Right kidney (tissue), 1 donor: ENCODE measurements at regions not wholly inside any gene's neighbourhood (a gene's known extent, or its start where the extent isn't known, plus 50 kb on each side); places are given as distances from the start of the nearest gene placed in this dataset.

Source experiments
- DNase-seq: peaks from one replicate; pipeline ENCODE4 v3.0.0-alpha.2; 2016

DNA sequence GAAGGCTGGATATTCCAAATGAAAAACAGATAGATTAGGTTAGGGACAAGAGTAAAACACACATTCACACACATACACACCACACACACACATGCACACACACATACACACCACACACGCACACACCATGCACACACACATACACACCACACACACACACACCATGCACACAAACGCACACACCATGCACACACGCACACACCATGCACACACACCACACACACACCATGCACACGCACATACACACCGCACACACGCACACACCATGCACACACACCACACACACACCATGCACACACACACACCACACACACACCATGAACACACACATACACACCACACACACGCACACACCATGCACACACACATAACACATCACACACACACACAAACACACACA, 203.7 kb upstream of the ZFHX3 start:
- no peak for DNase-seq

DNA sequence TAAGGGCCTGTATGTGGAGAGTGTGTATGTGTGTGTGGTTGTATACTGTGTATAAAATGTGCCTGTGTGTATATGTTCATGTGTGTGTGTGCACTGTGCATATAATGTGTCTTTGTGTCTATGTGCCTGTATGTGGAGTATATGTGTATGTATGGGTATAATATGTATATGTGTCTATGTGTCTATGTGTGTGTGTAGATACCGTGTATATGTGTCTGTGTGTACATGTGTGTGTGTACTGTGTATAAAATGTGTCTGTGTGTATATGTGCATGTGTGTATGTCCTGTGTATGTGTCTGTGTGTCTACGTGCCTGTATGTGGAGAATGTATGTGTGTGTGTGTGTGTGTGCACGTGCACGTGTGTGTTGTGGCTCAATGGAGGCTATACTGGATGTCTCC, 200.4 kb upstream of the ZFHX3 start:
- no peak for DNase-seq

DNA sequence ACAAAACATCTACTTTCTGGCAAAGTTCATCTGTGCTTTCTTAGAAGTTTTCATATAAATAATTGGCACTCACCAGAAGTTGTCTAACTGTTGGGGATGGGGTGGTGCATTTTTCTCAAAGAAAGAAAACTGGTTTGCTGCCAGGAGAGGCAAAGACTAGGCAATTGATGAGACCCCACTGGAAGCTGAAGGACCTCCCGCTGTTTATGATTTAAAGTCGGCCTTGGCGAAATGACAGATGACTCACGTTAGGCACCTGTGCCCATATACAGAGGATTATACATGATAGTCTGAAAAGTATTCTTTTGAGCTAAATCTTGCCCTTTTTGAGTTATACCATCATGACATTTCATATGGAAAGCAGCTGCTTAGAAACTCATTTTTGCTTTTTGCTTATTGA, 193.0 kb upstream of the ZFHX3 start:
- no peak for DNase-seq

GRCh38 chr16:73237601-73238000, 189.7 kb upstream of the ZFHX3 start:
- DNase-seq, result no peak

DNA sequence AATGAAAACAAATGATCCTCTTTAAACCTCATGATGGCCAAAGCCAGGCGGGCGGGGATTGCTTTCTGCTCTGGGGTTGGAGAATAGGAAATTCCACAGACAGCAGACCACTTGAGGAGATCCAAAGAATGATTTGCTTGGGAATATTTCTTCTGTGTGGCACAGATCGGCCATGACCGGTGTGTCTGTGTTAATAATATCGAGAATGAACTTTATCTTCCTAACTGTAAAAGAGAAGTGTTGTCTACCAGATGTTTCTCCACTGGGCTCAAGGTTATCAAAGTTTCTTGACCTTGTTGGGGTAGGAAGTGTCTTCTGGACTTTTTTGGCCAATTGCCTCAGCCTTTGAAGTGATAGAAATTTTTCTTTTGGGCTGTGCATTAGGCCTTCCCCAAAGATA, 186.6 kb upstream of the ZFHX3 start:
- DNase-seq, result no peak

DNA sequence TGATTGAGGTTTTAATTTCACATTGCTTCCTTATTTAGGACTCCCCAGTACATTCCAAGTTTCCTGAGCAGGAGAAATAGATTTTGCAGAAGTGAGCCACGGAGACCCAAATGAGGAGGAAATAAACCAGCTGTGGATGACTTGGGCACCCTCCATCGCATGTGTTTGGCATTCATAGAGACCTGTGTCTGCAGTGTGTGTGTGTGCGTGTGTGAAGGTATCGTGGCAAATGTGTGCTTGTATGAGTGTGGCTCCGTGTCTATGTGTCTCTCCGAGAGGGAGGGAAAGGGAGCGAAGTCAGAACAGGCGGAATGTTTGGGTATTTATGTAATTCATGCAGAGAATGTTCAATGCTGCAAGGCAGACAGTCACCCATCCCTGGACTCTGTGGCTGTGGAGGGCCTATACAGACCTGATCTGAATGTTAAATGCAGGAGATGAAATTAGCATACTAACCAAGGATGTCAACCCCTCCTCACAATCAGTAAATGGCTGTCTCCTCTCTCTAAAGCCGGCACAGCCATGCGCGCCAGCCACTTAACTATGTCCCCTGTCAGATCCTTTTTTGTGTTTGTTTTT, 186.0 kb upstream of the ZFHX3 start:
- no peak for DNase-seq

GRCh38 chr16:73233329-73233765, 185.4 kb upstream of the ZFHX3 start:
- no peak for DNase-seq

DNA sequence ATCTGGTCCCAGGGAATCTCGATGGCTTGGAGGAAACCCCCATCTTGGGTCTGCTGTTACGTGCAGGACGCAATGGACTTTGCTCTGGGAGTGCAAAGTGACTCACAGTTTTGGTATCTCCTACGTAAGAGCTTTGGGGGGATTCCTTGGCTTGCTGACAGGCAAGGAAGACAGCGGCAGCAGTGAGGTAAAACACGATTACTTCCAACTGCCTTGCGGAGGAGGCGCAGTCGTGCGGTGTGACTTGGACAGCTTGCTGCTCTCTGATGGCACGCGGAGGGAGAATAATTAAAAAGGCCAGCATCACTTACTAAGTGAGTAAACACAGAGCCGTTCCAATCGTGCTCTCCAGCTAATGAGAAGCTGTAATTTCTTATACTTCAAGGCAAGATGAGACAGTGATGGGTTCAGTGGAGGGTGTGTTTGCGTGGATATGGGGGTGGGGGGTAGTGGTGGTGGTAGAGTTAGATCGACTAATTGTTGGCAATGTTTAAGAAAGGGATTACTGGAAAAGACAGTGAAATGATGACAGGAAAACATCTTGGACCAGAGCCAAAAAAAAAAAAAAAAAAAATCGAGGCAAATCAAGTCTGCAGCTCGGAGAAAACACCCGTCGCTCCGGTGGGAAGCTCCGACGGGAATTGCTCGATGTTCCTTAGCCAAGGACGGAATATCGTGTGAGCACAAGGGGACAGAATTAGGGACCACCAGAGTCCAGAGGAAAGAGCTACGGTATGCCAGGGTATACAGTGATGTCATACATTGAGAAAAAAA, 184.8 kb upstream of the ZFHX3 start:
- no peak for DNase-seq

GRCh38 chr16:73231944-73232554, 184.1 kb upstream of the ZFHX3 start:
- no peak for DNase-seq

DNA sequence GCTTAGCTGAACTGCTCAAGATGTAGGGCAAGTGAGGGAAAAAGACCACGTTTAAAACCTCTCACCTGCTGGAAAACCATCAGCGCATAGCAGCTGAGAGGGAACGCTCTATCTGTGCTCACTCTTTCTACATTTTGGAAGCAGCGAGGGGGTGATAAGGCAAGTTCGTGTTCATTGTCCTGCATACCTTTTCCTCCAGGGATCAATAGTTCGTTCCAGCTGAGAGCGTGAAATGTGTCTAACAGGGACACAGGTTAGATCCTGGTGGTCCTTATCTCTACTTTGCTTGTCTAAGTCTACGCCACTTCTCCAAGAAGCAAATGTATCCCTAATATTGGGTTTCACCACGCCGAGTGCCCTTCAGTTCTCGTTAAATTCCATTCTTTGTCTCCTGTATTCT, 183.5 kb upstream of the ZFHX3 start:
- no peak for DNase-seq

DNA sequence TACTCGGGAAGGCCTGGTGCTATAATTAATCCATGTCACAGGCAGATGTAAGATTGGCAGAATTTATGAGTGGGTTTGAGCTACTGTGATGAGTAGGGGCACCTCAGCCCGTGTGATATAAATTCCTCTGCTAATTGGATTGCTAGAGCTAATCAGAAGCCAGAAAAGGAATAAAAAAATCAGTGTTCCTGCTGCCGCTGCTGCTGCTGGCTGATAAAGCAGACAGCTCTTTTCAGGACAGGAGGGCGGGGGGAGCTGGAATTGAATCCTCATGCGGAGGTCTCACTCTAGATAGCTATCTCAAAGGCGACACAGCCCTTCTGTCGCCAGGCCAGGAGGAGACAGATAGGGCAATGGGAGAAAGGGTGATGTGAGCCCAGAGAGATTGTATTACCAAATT, 182.7 kb upstream of the ZFHX3 start:
- DNase-seq, result no peak

- DNase-seq, result no peak
These were observed 180.7 kb upstream of the ZFHX3 start for GRCh38 chr16:73228649-73229048.

GRCh38 chr16:73226675-73227074, 178.7 kb upstream of the ZFHX3 start:
- no peak for DNase-seq

GRCh38 chr16:73225983-73226382, 178.1 kb upstream of the ZFHX3 start:
- DNase-seq, result no peak

GRCh38 chr16:73220836-73221235, 172.9 kb upstream of the ZFHX3 start:
- no peak for DNase-seq

- DNase-seq, result no peak
These were observed 171.2 kb upstream of the ZFHX3 start for GRCh38 chr16:73219176-73219575.

- no peak for DNase-seq
These were observed 169.7 kb upstream of the ZFHX3 start for GRCh38 chr16:73217654-73218053.

GRCh38 chr16:73216932-73217331, 169.0 kb upstream of the ZFHX3 start:
- DNase-seq, result no peak

DNA sequence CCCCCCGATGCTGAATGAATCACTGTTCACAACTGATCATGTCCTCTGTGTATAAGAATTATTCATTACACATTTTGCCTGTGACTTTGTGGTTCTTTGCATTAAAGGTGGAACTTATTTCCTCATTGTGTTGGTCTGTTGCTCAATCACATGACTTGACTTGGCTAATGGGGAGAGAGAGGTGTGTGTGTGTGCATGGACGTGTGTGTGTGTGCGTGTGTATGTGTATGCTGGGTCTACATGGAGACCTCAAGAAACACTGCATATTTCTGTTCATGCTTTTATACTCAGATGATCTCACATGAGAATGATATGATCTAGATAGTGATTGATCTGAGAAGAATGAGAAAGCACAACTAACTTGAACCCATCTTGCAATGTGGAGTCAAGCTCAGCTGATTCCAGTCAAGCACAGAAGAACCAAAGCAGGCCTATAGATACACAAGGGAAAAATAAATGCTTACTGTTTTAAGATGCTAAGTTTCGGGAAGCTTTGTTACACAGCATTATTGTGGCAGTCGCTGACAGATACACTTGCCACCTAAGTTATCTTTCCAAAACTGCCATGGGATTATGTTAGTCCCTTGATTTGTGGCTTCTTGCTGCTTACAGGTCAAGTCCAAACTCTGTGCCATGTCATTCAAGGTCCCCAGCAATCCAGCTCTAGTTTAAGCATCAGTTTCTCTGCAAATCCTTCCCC, 167.9 kb upstream of the ZFHX3 start:
- DNase-seq, result no peak

- DNase-seq, result no peak
These were observed 167.1 kb upstream of the ZFHX3 start for GRCh38 chr16:73214825-73215677.

GRCh38 chr16:73213732-73214455, 166.0 kb upstream of the ZFHX3 start:
- no peak for DNase-seq

DNA sequence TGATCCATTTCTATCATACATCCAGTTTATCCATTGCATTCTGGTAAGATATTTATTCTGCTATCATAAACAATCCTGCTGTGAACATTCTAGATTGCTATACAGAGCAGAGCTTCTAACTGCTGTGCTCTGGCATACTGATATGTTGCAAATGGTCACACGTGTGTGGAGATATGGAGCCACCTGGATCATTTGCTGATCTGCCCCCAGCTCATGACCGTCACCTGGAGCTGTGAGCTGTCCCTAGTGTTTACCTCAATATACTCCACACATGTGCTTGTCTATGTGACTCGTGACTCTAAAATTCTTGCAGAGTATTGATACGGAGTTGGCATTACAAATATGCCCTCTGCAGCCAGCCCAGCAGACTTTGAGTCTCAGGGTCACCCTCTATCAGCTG, 164.5 kb upstream of the ZFHX3 start:
- DNase-seq, result no peak
